HepG2 (cell line): ENCODE measurements at regions not wholly inside any gene's neighbourhood (a gene's known extent, or its start where the extent isn't known, plus 50 kb on each side); places are given as distances from the start of the nearest gene placed in this dataset.

Source experiments
- ATAC-seq: fragments of 200-7000 bp; cut with Tn5 transposase; 3 replicates; pipeline ENCODE4 v1.9.1; 2020; ENCODE audit warnings: mild to moderate bottlenecking, moderate library complexity
- BruUV-seq: library from RNA; stranded (reverse); fragments of 400-500 nt; replicated peaks from 2 replicates; lab custom pipeline; 2021; lab: Mats Ljungman, UMichigan
- CTCF ChIA-PET: fragments of 300-600 bp; formaldehyde crosslinking; extraction: SDS; loops from one replicate; lab custom pipeline; 2021; ENCODE audit warnings: low total read pairs, inconsistent platforms, low intra/inter-chr PET ratio; lab: Yijun Ruan, JAX
- POLR2A ChIA-PET: fragments of 350-600 bp; sonication (Branson Sonifier 250); formaldehyde crosslinking; loops from one replicate; lab custom pipeline; 2020; ENCODE audit warnings: antibody characterized with exemption, inconsistent platforms; lab: Yijun Ruan, JAX
- DNase-seq: peaks from one replicate; pipeline ENCODE4 v3.0.0-alpha.2; 2015; ENCODE audit warnings: low spot score
- FAIRE-seq: peaks from 3 replicates; lab custom pipeline; 2011; peaks lifted over from hg19 to GRCh38; lab: Jason Lieb, UNC
- H2AFZ ChIP-seq: one replicate; pipeline ENCODE4 v1.6.1; 2011; ENCODE audit warnings: low read length, inconsistent platforms
- H3K27ac ChIP-seq: fragments of 300-600 bp; 3 replicates; pipeline ENCODE4 v1.8.0; 2011; ENCODE audit warnings: mixed run types, mild to moderate bottlenecking, mixed read lengths, low read length, inconsistent platforms; ENCODE audit not compliant: insufficient read depth; ENCODE audit errors: extremely low read length
- H3K27me3 ChIP-seq, 2 experiments: fragments of 200-600 bp in 1 of 2; 2 replicates in 1 of 2; 3 replicates in 1 of 2; pipeline versions ENCODE4 v1.6.0 to v1.8.0; 2011; ENCODE audit warnings: low read length in 2 of 2, mild to moderate bottlenecking in 2 of 2, moderate library complexity in 2 of 2, inconsistent platforms in 1 of 2; ENCODE audit not compliant: insufficient read depth in 2 of 2, control insufficient read depth in 1 of 2
- H3K36me3 ChIP-seq, 2 experiments: fragments of 200-600 bp in 1 of 2; replicated peaks in 1 of 2; 2 replicates in 1 of 2; 3 replicates in 1 of 2; pipeline versions ENCODE4 v1.5.1 to v1.8.0; 2011; ENCODE audit warnings: low read length in 2 of 2, inconsistent platforms in 1 of 2; ENCODE audit not compliant: insufficient read depth in 2 of 2, control insufficient read depth in 1 of 2
- H3K4me1 ChIP-seq: 2 replicates; pipeline ENCODE4 v1.5.1; 2012; ENCODE audit warnings: low read length, inconsistent platforms; ENCODE audit not compliant: insufficient read depth
- H3K4me2 ChIP-seq: 2 replicates; pipeline ENCODE4 v1.6.0; 2011; ENCODE audit warnings: low read depth, low read length, inconsistent platforms
- H3K4me3 ChIP-seq, 3 experiments: fragments of 200-600 bp in 1 of 3; sonication (generic), shearing (Covaris generic) in 1 of 3; replicated peaks in 1 of 3; 2 replicates each; pipeline ENCODE4 v1.5.1; 2011 to 2016; ENCODE audit warnings: low read length in 3 of 3, inconsistent platforms in 2 of 3, low read depth in 2 of 3, mild to moderate bottlenecking in 2 of 3, control low read depth in 1 of 3, mixed read lengths in 1 of 3; ENCODE audit not compliant: insufficient read depth in 1 of 3
- H3K79me2 ChIP-seq: one replicate; pipeline ENCODE4 v1.6.1; 2011; ENCODE audit warnings: low read length, inconsistent platforms; ENCODE audit not compliant: insufficient read depth
- H3K9ac ChIP-seq: 2 replicates; pipeline ENCODE4 v1.6.0; 2011; ENCODE audit warnings: mild to moderate bottlenecking, low read depth, low read length, inconsistent platforms; ENCODE audit not compliant: insufficient read depth
- H3K9me3 ChIP-seq: 2 replicates; pipeline ENCODE4 v1.5.1; 2012; ENCODE audit warnings: mild to moderate bottlenecking, low read length
- H4K20me1 ChIP-seq: 2 replicates; pipeline ENCODE4 v1.6.0; 2011; ENCODE audit warnings: inconsistent platforms, mild to moderate bottlenecking, low read length, moderate library complexity; ENCODE audit not compliant: insufficient read depth
- NAIF1 ChIP-seq: sonication (generic); formaldehyde crosslinking; IDR thresholded peaks from 2 replicates; pipeline ENCODE4 v1.5.0; 2020; ENCODE audit warnings: mild to moderate bottlenecking, missing genetic modification reagents, borderline replicate concordance
- ZNF329 ChIP-seq: sonication (generic); formaldehyde crosslinking; IDR thresholded peaks from 2 replicates; pipeline ENCODE4 v1.9.0; 2021; ENCODE audit warnings: low read depth, mild to moderate bottlenecking, missing genetic modification reagents
- WGBS: methylation state at CpG from one replicate; pipeline ENCODE4 v1.1.6; 2017; ENCODE audit warnings: low lambda C conversion rate; 5-methylcytosine and 5-hydroxymethylcytosine counted together
- in situ Hi-C: cut with HindIII; loops from 2 replicates; pipeline ENCODE4 v1.10.0; 2017; ENCODE audit warnings: low pct_unique_long_range_greater_than_20kb; ENCODE audit not compliant: extremely low pct_ligation_motif_present
- intact Hi-C: fragments of 100-400 bp; cut with micrococcal nuclease; formaldehyde crosslinking; loops from one replicate; pipeline ENCODE4 v1.10.0; 2022; ENCODE audit not compliant: unreplicated experiment
- TF ChIP-seq, protein P1 (sequence below): sonication (generic); formaldehyde crosslinking; IDR thresholded peaks from 2 replicates; pipeline ENCODE4 v1.5.1; 2020; ENCODE audit warnings: mild to moderate bottlenecking, missing genetic modification reagents, borderline replicate concordance
- TF ChIP-seq, protein P2 (sequence below): sonication (generic); formaldehyde crosslinking; IDR thresholded peaks from 2 replicates; pipeline ENCODE4 v1.4.0; 2020; ENCODE audit warnings: mild to moderate bottlenecking, missing genetic modification reagents

DNA sequence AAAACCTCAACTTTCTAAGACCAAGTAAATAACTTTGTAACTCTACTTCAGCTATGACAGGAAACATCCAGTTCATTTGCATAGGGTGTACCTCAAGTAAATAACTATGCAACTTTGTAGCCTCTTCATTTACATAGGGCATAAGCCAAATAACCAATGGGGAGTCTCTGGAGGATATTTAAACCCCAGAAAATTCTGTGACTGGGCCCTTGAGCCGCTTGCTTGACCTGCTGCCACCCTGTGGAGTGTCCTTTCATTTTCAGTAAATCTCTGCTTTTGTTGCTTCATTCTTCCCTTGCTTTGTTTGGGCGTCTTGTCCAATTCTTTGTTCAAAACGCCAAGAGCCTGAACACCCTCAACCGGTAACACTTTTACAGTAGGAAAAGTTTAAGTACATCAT, 1112.7 kb upstream of the NRXN1 start (continued):
- TF ChIP-seq, protein P1, sequence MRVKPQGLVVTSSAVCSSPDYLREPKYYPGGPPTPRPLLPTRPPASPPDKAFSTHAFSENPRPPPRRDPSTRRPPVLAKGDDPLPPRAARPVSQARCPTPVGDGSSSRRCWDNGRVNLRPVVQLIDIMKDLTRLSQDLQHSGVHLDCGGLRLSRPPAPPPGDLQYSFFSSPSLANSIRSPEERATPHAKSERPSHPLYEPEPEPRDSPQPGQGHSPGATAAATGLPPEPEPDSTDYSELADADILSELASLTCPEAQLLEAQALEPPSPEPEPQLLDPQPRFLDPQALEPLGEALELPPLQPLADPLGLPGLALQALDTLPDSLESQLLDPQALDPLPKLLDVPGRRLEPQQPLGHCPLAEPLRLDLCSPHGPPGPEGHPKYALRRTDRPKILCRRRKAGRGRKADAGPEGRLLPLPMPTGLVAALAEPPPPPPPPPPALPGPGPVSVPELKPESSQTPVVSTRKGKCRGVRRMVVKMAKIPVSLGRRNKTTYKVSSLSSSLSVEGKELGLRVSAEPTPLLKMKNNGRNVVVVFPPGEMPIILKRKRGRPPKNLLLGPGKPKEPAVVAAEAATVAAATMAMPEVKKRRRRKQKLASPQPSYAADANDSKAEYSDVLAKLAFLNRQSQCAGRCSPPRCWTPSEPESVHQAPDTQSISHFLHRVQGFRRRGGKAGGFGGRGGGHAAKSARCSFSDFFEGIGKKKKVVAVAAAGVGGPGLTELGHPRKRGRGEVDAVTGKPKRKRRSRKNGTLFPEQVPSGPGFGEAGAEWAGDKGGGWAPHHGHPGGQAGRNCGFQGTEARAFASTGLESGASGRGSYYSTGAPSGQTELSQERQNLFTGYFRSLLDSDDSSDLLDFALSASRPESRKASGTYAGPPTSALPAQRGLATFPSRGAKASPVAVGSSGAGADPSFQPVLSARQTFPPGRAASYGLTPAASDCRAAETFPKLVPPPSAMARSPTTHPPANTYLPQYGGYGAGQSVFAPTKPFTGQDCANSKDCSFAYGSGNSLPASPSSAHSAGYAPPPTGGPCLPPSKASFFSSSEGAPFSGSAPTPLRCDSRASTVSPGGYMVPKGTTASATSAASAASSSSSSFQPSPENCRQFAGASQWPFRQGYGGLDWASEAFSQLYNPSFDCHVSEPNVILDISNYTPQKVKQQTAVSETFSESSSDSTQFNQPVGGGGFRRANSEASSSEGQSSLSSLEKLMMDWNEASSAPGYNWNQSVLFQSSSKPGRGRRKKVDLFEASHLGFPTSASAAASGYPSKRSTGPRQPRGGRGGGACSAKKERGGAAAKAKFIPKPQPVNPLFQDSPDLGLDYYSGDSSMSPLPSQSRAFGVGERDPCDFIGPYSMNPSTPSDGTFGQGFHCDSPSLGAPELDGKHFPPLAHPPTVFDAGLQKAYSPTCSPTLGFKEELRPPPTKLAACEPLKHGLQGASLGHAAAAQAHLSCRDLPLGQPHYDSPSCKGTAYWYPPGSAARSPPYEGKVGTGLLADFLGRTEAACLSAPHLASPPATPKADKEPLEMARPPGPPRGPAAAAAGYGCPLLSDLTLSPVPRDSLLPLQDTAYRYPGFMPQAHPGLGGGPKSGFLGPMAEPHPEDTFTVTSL: no peak
- TF ChIP-seq, protein P2, sequence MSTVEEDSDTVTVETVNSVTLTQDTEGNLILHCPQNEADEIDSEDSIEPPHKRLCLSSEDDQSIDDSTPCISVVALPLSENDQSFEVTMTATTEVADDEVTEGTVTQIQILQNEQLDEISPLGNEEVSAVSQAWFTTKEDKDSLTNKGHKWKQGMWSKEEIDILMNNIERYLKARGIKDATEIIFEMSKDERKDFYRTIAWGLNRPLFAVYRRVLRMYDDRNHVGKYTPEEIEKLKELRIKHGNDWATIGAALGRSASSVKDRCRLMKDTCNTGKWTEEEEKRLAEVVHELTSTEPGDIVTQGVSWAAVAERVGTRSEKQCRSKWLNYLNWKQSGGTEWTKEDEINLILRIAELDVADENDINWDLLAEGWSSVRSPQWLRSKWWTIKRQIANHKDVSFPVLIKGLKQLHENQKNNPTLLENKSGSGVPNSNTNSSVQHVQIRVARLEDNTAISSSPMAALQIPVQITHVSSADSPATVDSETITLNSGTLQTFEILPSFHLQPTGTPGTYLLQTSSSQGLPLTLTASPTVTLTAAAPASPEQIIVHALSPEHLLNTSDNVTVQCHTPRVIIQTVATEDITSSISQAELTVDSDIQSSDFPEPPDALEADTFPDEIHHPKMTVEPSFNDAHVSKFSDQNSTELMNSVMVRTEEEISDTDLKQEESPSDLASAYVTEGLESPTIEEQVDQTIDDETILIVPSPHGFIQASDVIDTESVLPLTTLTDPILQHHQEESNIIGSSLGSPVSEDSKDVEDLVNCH (CRISPR knock-in tag): no peak

DNA sequence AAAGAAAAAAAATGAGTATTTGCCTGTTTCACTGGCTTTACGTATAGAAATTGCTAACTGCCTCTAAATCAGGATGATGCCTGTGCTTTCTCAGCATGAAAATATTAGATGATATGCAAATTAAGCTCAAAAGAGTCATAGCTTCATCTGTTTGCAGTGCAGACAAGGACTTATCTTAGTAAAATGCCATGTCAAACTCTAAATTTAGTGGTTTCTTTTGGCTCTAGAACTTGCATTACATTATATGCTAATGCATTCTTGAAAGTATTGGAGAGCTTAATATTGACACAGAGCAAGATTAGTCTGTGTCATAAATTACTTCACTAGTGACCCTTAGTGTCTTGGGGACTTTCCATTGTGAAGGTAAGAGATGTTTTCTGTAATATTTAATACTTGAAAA, 1109.1 kb upstream of the NRXN1 start:
- WGBS: 34% methylated on average over 1 of the region's 1 CpG
- ATAC-seq: no peak
- H4K20me1 ChIP-seq: no peaks in the 10 kb centered on the region
- no peak overlapping the region for H3K4me3 ChIP-seq
- no peaks in the 10 kb centered on the region for H3K79me2 ChIP-seq
- no TSS peak for BruUV-seq
- no peak overlapping the region for H3K9ac ChIP-seq
- H3K27ac ChIP-seq: no peak overlapping the region
- no peak overlapping the region for H3K4me2 ChIP-seq
- peaks cover 42% of the 10 kb centered on the region for H3K9me3 ChIP-seq
- no peak for TF ChIP-seq NAIF1 (CRISPR knock-in tag)
- TF ChIP-seq ZNF329 (CRISPR knock-in tag): no peak
- H3K4me1 ChIP-seq: no peaks in the 10 kb centered on the region
- no peak for FAIRE-seq
- DNase-seq: no peak
- in situ Hi-C loops (no loop called here), intact Hi-C loops (no loop called here)
- no peak overlapping the region for H2AFZ ChIP-seq
- ChIA-PET POLR2A (no interaction called here), CTCF (no interaction called here)
- no peaks in the 10 kb centered on the region for H3K27me3 ChIP-seq
- H3K36me3 ChIP-seq: no peaks in the 10 kb centered on the region
